SK-N-SH treated with all-trans-retinoic acid at 6 μM for 48 hours (cell line): ENCODE measurements at regions not wholly inside any gene's neighbourhood (a gene's known extent, or its start where the extent isn't known, plus 50 kb on each side); places are given as distances from the start of the nearest gene placed in this dataset.

Experiments
- ATAC-seq: fragments of 200-7000 bp; cut with Tn5 transposase; 3 replicates; pipeline ENCODE4 v1.9.1; 2020; ENCODE audit warnings: mild to moderate bottlenecking, moderate library complexity
- ARNTL ChIP-seq: fragments of 450-650 bp; formaldehyde crosslinking; IDR thresholded peaks from 2 replicates; pipeline ENCODE4 v1.5.0; 2020; ENCODE audit warnings: low read depth, mild to moderate bottlenecking, moderate library complexity, borderline replicate concordance
- BACH2 ChIP-seq: fragments of 250-450 bp; sonication (Bioruptor Pico); IDR thresholded peaks from 2 replicates; pipeline ENCODE4 v1.9.0; 2021; ENCODE audit warnings: mild to moderate bottlenecking, borderline replicate concordance
- CREB5 ChIP-seq: fragments of 250-450 bp; sonication (Bioruptor Pico); IDR thresholded peaks from 2 replicates; pipeline ENCODE4 v1.5.1; 2020; ENCODE audit warnings: low read depth, mild to moderate bottlenecking, moderate library complexity
- CSRNP3 ChIP-seq: fragments of 250-450 bp; sonication (Bioruptor Pico); IDR thresholded peaks from 2 replicates; pipeline ENCODE4 v1.5.1; 2021; ENCODE audit warnings: mild to moderate bottlenecking, moderate library complexity
- ESRRG ChIP-seq: fragments of 250-450 bp; sonication (Bioruptor Pico); IDR thresholded peaks from 2 replicates; pipeline ENCODE4 v1.6.1; 2021; ENCODE audit warnings: mild to moderate bottlenecking
- GLIS3 ChIP-seq: fragments of 250-450 bp; sonication (Bioruptor Pico); IDR thresholded peaks from 2 replicates; pipeline ENCODE4 v1.5.0; 2020; ENCODE audit warnings: mild to moderate bottlenecking, moderate library complexity
- ISL1 ChIP-seq: fragments of 250-450 bp; sonication (Bioruptor Pico); IDR thresholded peaks from 2 replicates; pipeline ENCODE4 v2.1.2; 2022; ENCODE audit warnings: mild to moderate bottlenecking, moderate library complexity
- OSR1 ChIP-seq: fragments of 250-450 bp; sonication (Bioruptor Pico); IDR thresholded peaks from 2 replicates; pipeline ENCODE4 v1.8.0; 2022; ENCODE audit warnings: moderate library complexity, mild to moderate bottlenecking, inconsistent platforms
- PATZ1 ChIP-seq: fragments of 250-450 bp; sonication (Bioruptor Pico); IDR thresholded peaks from 2 replicates; pipeline ENCODE4 v1.8.0; 2020; ENCODE audit warnings: mild to moderate bottlenecking, moderate library complexity, borderline replicate concordance
- POU6F1 ChIP-seq: fragments of 250-450 bp; sonication (Bioruptor Pico); IDR thresholded peaks from 2 replicates; pipeline ENCODE4 v1.8.0; 2021; ENCODE audit warnings: low read depth, mild to moderate bottlenecking, moderate library complexity, borderline replicate concordance
- PPARA ChIP-seq: fragments of 250-450 bp; sonication (Bioruptor Pico); IDR thresholded peaks from 2 replicates; pipeline ENCODE4 v1.5.0; 2020; ENCODE audit warnings: mild to moderate bottlenecking, borderline replicate concordance
- RARB ChIP-seq: fragments of 250-450 bp; sonication (Bioruptor Pico); IDR thresholded peaks from 2 replicates; pipeline ENCODE4 v1.8.0; 2021; ENCODE audit warnings: mild to moderate bottlenecking, moderate library complexity
- SNAI2 ChIP-seq: fragments of 250-450 bp; sonication (Bioruptor Pico); IDR thresholded peaks from 2 replicates; pipeline ENCODE4 v1.5.0; 2020; ENCODE audit warnings: mild to moderate bottlenecking, moderate library complexity
- TCF4 ChIP-seq: fragments of 250-450 bp; sonication (Bioruptor Pico); IDR thresholded peaks from 2 replicates; pipeline ENCODE4 v1.8.0; 2021; ENCODE audit warnings: mild to moderate bottlenecking, moderate library complexity, borderline replicate concordance
- TOX ChIP-seq: fragments of 250-450 bp; sonication (Bioruptor Pico); IDR thresholded peaks from 2 replicates; pipeline ENCODE4 v1.8.0; 2021; ENCODE audit warnings: mild to moderate bottlenecking, moderate library complexity, borderline replicate concordance
- ZC3H10 ChIP-seq: fragments of 250-450 bp; sonication (Bioruptor Pico); IDR thresholded peaks from 2 replicates; pipeline ENCODE4 v1.5.1; 2021; ENCODE audit warnings: mild to moderate bottlenecking, moderate library complexity
- ZFP3 ChIP-seq: fragments of 250-450 bp; sonication (Bioruptor Pico); IDR thresholded peaks from 2 replicates; pipeline ENCODE4 v1.5.0; 2020; ENCODE audit warnings: mild to moderate bottlenecking, moderate library complexity
- ZFP30 ChIP-seq: fragments of 450-650 bp; formaldehyde crosslinking; IDR thresholded peaks from 2 replicates; pipeline ENCODE4 v1.5.0; 2022; ENCODE audit warnings: mild to moderate bottlenecking, moderate library complexity
- ZNF70 ChIP-seq: fragments of 450-650 bp; formaldehyde crosslinking; IDR thresholded peaks from 2 replicates; pipeline ENCODE4 v1.5.0; 2020; ENCODE audit warnings: mild to moderate bottlenecking, moderate library complexity
- ZNF8 ChIP-seq: fragments of 450-650 bp; formaldehyde crosslinking; IDR thresholded peaks from 2 replicates; pipeline ENCODE4 v1.5.0; 2020; ENCODE audit warnings: mild to moderate bottlenecking, moderate library complexity

- TF ChIP-seq SNAI2 (CRISPR knock-in tag), result no peak
- no peak for ATAC-seq
Observed at GRCh38 chr7:12133865-12134264, 77.2 kb upstream of the TMEM106B start.

- ATAC-seq, result no peak
- no peak for TF ChIP-seq ZFP30
- no peak for TF ChIP-seq SNAI2 (CRISPR knock-in tag)
- no peak for TF ChIP-seq PPARA (CRISPR knock-in tag)
- no peak for TF ChIP-seq GLIS3
- no peak for TF ChIP-seq OSR1 (CRISPR knock-in tag)
- no peak for TF ChIP-seq TCF4 (CRISPR knock-in tag)
- TF ChIP-seq BACH2 (CRISPR knock-in tag), result no peak
- no peak for TF ChIP-seq ARNTL (CRISPR knock-in tag)
- no peak for TF ChIP-seq ZNF8 (CRISPR knock-in tag)
- no peak for TF ChIP-seq ZFP3 (CRISPR knock-in tag)
- TF ChIP-seq ZNF70 (CRISPR knock-in tag), result no peak
- no peak for TF ChIP-seq POU6F1 (CRISPR knock-in tag)
- TF ChIP-seq CREB5 (CRISPR knock-in tag), result no peak
- TF ChIP-seq CSRNP3 (CRISPR knock-in tag), result no peak
- no peak for TF ChIP-seq RARB (CRISPR knock-in tag)
- no peak for TF ChIP-seq ZC3H10
- TF ChIP-seq ESRRG (CRISPR knock-in tag), result no peak
- TF ChIP-seq ISL1 (CRISPR knock-in tag), result no peak
Observed at GRCh38 chr7:12136523-12136922, 74.6 kb upstream of the TMEM106B start.

- ATAC-seq, result no peak
- no peak for TF ChIP-seq ZC3H10
- TF ChIP-seq ZFP3 (CRISPR knock-in tag), result 0 out of 2 replicates have a peak, but pooled peaks have one; percentile 51
- no peak for TF ChIP-seq POU6F1 (CRISPR knock-in tag)
- TF ChIP-seq OSR1 (CRISPR knock-in tag), result no peak
- 0 out of 2 replicates have a peak, but pooled peaks have one; percentile 42 for TF ChIP-seq ISL1 (CRISPR knock-in tag)
- TF ChIP-seq ZFP30, result no peak
- no peak for TF ChIP-seq PATZ1 (CRISPR knock-in tag)
- TF ChIP-seq TOX (CRISPR knock-in tag), result no peak
- TF ChIP-seq SNAI2 (CRISPR knock-in tag), result no peak
- no peak for TF ChIP-seq ZNF70 (CRISPR knock-in tag)
- TF ChIP-seq ARNTL (CRISPR knock-in tag), result no peak
- no peak for TF ChIP-seq PPARA (CRISPR knock-in tag)
- no peak for TF ChIP-seq CREB5 (CRISPR knock-in tag)
- TF ChIP-seq CSRNP3 (CRISPR knock-in tag), result no peak
Observed at GRCh38 chr7:12137283-12137682, 73.8 kb upstream of the TMEM106B start.
